Nucleus accumbens (tissue), 56 donors: ENCODE measurements at regions not wholly inside any gene's neighbourhood (a gene's known extent, or its start where the extent isn't known, plus 50 kb on each side); places are given as distances from the start of the nearest gene placed in this dataset.
"Not testable (repeated sequence)": the region's sequence is repeated elsewhere in the genome, so short reads cannot be mapped to it uniquely, and the experiment has no call there.

Experiments
- DNase-seq, 56 donors: peaks; one replicate each; lab custom pipeline; 2025; lab: John Stamatoyannopoulos, UW

DNA sequence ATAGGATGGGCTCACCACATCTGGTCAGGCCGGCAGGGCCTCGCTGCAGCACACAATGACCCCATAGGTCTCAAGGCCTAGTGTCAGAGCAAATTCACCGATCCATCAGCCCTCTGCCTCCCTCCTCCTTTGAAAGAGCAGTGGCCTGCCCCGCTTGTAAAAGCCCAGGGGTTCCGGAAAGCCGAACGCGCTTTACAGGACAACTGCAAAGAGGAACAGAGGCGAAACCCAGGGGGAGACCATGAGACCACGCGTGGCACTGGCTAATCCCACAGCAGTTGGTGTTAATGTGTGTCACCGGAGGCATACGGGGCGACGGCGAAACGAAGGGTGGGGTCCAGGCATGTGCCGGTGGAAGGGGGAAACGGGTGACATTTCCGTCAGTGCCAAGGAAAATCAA is 699.9 kb upstream of the TPTE start:
- not testable (repeated sequence) for DNase-seq

DNA sequence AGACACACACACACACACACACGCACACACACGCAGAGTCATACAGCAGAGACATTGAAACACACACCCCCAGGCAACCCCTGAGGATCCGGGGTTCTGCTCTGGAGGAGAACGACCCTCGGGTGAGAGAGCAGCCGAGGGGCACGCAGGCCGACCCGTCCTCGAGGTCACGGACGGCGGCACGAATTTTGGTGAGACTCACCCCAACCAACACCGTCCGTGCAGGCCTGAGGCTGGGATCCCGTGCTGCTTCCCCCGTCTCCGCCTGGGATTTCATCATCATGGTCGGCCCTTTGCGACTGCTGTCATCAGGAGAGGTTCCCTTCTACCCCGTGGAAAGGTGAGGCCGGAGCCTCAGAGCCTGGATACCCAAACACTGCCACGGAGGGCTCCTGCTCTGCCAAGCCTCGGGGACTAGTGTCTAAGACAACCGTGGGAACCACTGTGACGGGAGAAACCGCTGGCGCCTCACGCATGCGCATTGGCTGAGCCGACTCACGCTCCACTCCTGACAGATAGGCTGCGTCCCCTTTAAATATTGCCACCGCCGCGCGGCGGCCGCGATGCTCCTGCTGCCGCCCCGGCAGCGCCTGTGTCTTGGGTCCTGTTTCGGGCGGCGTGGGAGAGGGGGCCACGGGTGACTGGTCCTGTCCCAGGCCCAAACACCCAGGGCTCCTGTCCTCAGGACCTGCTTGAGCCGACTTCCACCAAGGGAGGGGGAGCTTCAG is 699.1 kb upstream of the TPTE start:
- not testable (repeated sequence) for DNase-seq

DNA sequence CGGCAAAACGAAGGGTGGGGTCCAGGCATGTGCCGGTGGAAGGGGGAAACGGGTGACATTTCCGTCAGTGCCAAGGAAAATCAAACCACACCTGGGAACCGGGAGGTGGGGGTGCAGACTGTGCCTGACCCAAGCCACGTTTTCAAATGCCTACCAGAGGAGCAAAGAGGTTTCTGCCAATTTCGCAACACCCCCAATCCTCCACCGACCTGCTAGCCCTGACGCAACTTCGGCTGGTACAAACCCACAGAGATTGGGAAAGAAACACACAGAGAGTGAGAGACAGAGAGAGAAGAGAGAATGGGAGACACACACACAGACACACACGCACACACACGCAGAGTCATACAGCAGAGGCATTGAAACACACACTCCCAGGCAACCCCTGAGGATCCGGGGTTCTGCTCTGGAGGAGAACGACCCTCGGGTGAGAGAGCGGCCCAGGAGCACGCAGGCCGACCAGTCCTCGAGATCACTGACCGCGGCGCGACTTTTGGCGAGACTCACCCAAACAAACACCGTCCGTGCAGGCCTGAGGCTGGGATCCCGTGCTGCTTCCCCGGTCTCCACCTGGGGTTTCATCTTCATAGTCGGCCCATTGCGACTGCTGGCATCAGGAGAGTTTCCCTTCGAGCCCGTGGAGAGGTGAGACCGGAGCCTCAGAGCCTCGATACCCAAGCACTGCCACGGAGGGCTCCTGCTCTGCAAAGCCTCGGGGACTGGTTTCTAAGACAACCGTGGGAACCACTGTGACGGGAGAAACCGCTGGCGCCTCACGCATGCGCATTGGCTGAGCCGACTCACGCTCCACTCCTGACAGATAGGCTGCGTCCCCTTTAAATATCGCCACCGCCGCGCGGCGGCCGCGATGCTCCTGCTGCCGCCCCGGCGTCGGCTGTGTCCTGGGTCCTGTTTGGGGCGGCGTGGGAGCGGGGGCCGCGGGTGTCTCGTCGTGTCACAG is 697.9 kb upstream of the TPTE start:
- peak in 8 of 56 donors; percentile 21 to 65 (median 48) for DNase-seq

DNA sequence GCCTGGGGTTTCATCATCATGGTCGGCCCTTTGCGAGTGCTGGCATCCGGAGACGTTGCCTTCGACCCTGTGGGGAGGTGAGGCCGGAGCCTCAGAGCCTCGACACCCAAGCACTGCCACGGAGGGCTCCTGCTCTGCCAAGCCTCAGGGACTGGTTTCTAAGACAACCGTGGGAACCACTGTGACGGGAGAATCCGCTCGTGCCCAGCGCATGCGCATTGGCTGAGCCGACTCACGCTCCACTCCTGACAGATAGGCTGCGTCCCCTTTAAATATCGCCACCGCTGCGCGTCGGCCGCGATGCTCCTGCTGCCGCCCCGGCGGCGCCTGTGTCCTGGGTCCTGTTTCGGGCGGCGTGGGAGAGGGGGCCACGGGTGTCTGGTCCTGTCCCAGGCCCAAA is 690.6 kb upstream of the TPTE start:
- not testable (repeated sequence) for DNase-seq

DNA sequence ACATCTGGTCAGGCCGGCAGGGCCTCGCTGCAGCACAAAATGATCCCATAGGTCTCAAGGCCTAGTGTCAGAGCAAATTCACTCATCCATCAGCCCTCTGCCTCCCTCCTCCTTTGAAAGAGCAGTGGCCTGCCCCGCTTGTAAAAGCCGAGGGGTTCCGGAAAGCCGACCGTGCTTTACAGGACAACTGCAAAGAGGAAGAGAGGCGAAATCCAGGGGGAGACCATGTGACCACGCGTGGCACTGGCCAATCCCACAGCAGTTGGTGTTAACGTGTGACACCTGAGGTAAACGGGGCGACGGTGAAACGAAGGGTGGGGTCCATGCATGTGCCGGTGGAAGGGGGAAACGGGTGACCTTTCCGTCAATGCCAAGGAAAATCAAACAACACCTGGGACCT is 688.6 kb upstream of the TPTE start:
- DNase-seq, result not testable (repeated sequence)

DNA sequence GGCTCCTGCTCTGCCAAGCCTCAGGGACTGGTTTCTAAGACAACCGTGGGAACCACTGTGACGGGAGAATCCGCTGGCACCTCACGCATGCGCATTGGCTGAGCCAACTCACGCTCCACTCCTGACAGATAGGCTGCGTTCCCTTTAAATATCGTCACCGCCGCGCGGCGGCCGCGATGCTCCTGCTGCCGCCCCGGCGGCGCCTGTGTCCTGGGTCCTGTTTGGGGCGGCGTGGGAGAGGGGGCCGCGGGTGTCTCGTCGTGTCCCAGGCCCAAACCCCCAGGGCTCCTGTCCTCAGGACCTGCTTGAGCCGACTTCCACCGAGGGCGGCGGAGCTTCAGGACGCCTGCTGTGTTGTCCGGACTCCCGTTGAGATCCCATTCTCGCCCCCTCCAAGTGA is 684.8 kb upstream of the TPTE start:
- DNase-seq, result not testable (repeated sequence)

DNA sequence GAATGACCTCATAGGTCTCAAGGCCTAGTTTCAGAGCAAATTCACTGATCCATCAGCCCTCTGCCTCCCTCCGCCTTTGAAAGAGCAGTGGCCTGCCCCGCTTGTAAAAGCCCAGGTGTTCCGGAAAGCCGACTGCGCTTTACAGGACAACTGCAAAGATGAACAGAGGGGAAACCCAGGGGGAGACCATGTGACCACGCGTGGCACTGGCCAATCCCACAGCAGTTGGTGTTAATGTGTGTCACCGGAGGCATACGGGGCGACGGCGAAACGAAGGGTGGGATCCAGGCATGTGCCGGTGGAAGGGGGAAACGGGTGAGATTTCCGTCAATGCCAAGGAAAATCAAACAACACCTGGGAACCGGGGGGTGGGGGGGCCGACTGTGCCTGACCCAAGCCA is 684.4 kb upstream of the TPTE start:
- peak in 1 of 56 donors; percentile 37 for DNase-seq

DNA sequence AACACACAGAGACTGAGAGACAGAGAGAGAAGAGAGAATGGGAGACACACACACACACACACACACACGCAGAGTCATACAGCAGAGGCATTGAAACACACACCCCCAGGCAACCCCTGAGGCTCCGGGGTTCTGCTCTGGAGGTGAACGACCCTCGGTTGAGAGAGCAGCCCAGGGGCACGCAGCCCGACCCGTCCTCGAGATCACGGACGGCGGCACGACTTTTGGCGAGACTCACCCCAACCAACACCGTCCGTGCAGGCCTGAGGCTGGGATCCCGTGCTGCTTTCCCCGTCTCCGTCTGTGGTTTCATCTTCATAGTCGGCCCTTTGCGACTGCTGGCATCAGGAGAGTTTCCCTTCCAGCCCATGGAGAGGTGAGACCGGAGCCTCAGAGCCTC is 683.9 kb upstream of the TPTE start:
- DNase-seq, result not testable (repeated sequence)

DNA sequence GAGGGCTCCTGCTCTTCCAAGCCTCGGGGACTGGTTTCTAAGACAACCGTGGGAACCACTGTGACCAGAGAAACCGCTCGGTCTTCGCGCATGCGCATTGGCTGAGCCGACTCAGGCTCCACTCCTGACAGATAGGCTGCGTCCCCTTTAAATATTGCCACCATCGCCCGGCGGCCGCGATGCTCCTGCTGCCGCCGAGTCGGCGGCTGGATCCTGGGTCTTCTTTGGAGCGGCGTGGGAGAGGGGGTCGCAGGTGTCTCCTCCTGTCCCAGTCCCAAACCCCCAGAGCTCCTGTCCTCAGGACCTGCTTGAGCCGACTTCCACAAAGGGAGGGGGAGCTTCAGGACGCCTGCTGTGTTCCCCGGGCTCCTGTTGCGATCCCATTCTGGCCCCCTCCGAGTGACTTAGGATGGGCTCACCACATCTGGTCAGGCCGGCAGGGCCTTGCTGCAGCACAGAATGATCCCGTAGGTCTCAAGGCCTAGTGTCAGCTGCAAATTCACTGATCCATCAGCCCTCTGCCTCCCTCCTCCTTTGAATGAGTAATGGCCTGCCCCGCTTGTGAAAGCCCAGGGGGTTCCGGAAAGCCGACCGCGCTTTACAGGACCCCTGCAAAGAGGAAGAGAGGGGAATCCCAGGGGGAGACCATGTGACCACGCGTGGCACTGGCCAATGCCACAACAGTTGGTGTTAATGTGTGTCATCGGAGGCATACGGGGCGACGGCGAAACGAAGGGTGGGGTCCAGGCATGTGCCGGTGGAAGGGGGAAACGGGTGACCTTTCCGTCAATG is 683.2 kb upstream of the TPTE start:
- no peak for DNase-seq

DNA sequence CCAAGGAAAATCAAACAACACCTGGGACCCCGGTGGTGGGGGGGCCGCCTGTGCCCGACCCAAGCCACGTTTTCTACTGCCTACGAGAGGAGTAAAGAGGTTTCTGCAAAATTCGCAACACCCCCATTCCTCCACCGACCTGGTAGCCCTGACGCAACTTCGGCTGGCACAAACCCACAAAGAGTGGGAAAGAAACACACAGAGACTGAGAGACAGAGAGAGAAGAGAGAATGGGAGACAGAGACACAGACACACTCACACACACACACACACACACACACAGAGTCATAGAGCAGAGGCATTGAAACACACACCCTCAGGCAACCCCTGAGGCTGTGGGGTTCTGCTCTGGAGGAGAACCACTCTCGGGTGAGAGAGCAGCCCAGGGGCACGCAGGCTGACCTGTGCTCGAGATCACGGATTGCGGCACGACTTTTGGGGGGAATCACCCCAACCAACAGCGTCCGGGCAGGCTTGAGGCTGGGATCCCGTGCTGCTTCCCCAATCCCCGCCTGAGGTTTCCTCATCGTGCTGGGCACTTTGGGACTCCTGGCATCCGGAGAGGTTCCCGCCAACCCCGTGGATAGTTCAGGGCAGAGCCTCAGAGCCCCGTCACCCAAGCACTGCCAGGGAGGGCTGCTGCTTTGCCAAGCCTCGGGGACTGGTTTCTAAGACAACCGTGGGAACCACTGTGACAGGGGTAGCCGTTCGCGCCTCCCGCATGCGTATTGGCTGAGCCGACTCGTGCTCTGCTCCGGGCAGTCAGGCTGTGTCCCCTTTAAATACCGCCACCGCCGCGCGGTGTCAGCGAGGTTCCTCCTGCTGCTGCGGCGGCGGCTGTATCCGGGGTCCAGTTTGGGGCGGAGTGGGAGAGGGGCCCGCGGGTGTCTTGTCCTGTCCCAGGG is 682.4 kb upstream of the TPTE start:
- peak in 1 of 56 donors; percentile 36 for DNase-seq

DNA sequence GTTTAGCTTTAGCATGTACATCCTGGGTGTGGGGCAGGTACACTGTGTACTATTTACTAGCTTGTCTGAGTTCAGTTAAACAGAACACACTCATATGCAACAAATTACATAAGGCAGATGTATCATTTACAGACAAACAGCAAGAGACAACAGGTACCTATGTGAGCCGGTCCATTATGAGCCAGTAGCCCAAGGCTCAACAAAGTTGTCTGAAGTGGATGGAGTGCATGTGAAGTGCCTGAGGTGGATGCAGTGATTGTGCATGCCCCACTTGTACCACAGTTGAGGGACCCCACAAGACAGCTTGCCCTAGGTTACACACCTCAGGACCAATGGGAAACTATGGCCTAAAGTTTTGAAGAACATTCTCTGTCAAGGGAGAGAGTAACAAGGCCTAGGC is 677.3 kb upstream of the TPTE start:
- DNase-seq, result not testable (repeated sequence)

DNA sequence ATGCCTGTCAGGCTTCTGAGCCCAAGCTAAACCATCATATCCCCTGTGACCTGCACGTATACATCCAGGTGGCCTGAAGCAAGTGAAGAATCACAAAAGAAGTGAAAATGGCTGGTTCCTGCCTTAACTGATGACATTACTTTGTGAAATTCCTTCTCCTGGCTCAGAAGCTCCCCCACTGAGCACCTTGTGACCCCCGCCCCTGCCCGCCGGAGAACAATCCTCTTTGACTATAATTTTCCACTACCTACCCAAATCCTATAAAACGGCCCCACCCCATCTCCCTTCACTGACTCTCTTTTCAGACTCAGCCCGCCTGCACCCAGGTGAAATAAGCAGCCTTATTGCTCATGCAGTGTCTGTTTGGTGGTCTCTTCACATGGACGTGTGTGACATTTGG is 673.9 kb upstream of the TPTE start:
- DNase-seq, result not testable (repeated sequence)

DNA sequence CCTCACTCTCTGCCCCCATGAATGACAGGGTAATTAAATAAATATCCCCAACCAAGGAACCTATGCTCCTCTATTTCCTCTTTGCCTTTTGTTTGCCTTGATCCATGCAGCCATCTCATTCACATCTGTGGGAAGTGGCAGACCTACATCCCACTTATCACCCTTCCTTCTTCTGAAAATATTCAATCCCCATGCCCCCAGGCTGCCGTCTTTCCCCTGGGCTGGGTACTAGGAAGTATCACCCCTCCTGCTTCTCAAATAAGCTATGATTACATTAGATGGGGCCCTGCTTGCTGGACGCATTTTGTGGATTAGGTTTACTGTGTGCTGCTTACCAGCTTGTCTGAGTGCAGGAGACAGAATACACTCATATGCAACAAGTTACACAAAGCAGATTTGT is 670.2 kb upstream of the TPTE start:
- DNase-seq, result not testable (repeated sequence)

DNA sequence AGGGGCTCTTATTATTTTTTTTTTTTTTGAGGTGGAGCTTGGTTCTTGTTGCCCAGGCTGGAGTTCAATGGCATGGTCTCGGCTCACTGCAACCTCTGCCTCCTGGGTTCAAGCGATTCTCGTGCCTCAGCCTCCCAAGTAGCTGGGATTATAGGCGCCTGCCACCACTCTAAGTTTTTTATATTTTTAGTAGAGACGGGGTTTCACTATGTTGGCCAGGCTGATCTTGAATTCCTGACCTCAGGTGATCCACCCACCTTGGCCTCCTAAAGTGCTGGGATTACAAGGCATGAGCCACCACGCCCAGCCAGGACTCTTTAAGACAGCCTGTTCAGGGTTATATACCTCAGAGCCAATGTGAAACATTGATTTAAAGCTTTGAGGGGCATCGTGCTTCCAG is 669.7 kb upstream of the TPTE start:
- not testable (repeated sequence) for DNase-seq

DNA sequence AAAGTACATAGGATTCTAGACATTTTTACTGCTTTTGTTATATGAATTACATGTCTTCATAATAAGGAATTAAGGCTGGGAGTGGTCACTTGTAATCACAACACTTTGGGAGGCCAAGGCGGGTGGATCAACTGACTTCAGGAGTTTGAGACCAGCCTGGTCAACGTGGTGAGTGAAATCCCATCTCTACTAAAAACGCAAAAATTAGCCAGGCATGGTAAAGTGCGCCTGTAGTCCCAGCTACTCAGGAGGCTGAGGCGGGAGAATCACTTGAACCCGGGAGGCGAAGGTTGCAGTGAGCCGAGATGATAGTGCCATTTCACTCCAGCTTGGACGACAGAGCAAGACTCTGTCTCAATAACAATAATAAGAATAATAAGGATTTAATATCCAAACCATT is 663.8 kb upstream of the TPTE start:
- DNase-seq, result not testable (repeated sequence)

DNA sequence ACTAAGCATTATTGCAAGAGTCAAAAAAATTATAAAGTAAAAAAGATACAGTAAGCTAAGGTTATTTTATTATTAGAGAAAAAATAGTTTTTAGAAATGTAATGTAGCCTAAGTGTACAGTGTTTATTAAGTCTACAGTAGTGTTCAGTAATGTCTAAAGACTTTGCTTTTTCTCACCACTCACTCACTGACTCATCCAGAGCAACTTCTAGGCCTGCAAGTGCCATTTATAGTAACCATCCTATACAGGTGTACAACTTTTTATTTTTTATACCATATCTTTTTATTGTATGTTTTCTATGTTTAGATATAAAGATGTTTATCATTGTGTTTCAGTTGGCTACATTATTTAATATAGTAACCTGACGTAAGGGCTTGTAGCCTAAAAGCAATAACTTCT is 661.5 kb upstream of the TPTE start:
- not testable (repeated sequence) for DNase-seq

DNA sequence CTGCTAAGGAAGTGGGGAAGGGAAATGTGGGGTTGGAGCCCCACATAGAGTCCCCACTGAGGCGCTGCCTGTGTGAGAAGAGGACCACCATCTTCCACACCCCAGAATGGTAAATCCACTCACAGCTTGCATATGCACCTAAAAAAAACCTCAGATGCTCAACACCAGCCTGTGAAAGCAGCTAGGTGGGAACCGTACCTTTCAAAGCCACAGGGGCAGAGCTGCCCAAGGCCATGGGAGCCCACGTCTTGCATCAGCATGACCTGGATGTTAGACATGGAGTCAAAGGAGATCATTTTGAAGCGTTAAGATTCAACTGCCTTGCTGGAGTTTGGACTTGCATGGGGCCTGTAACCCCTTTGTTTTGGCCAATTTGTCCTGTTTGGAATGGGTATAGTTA is 658.9 kb upstream of the TPTE start:
- DNase-seq, result not testable (repeated sequence)

DNA sequence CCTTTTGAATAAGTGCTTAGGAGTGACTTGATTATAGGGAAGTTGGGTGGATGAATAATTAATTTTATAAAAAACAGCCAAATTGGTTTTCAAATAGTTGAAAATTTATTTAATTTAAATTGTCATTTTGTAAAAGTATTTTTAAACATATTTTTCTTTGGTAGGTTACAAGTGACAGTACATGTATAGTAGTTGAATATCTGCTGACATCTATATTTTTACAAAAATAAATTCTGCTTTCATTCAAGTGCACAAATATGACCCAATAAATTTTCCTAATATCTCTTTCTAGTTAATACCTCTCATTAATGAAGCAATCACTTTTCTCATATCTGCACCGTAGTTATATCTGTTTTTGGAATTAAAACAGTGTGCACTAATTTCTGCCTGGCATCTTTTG is 653.6 kb upstream of the TPTE start:
- not testable (repeated sequence) for DNase-seq

DNA sequence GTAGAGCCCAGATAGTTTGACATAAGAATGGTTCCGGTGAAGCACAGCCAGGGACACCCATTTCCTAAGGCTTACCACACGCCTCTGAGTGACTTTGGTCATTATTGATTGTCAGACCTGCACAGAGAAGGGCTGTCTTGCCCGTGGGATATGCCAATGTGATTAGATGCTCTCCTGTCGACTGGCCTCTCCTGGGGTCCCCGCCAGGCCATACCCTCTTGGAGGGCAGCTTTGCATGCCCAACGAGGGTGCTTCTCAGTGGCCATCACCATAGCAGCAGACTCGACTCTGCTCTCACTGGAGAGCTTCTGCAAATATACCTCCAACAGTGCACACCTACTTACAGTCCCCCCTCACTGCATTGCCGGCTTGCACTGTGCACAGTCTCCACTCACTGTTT is 648.3 kb upstream of the TPTE start:
- DNase-seq, result not testable (repeated sequence)

DNA sequence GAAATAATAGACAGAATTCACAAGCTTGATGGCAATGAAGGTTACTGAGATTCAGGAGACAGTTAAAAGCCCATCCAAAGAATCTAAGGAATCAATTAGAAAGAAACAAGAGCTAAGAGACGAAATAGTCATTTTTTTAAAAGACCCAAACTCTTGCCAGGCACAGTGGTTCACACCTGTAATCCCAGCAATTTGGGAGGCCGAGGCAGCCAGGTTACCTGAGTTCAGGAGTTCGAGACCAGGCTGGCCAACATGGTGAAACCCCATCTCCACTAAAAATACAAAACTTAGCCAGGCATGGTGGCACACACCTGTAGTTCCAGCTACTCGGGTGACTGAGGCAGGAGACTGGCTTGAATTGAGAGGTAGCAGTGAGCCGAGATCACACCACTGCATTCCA is 647.2 kb upstream of the TPTE start:
- not testable (repeated sequence) for DNase-seq
